ENCODE measurements at regions not wholly inside any gene's neighbourhood (a gene's known extent, or its start where the extent isn't known, plus 50 kb on each side); places are given as distances from the start of the nearest gene placed in this dataset.

- DNase-seq (ENCODE audit: low read depth) = no peak
- no peak overlapping the region for H3K4me3 ChIP-seq (ENCODE audit: control insufficient read depth, low read depth, low read length)
- TF ChIP-seq CTCF (conservative IDR thresholded peaks at IDR 0.05; ENCODE audit: control insufficient read depth, insufficient read depth, low read depth, low read length) = no peak
Measured at GRCh38 chr9:12352045-12352315, 341.2 kb upstream of the TYRP1 start.

GRCh38 chr9:12363439-12363838, 329.7 kb upstream of the TYRP1 start:
- DNase-seq (ENCODE audit: low read depth) = no peak
- no peak overlapping the region for H3K4me3 ChIP-seq (ENCODE audit: control insufficient read depth, low read depth, low read length)
- no peak for TF ChIP-seq CTCF (conservative IDR thresholded peaks at IDR 0.05; ENCODE audit: control insufficient read depth, insufficient read depth, low read depth, low read length)

GRCh38 chr9:12368569-12368968, 324.6 kb upstream of the TYRP1 start:
- TF ChIP-seq CTCF (conservative IDR thresholded peaks at IDR 0.05; ENCODE audit: control insufficient read depth, insufficient read depth, low read depth, low read length) = no peak
- no peak for DNase-seq (ENCODE audit: low read depth)
- no peak overlapping the region for H3K4me3 ChIP-seq (ENCODE audit: control insufficient read depth, low read depth, low read length)

- H3K4me3 ChIP-seq (ENCODE audit: control insufficient read depth, low read depth, low read length) = no peak overlapping the region
- DNase-seq (ENCODE audit: low read depth) = no peak
- no peak for TF ChIP-seq CTCF (conservative IDR thresholded peaks at IDR 0.05; ENCODE audit: control insufficient read depth, insufficient read depth, low read depth, low read length)
Measured at GRCh38 chr9:12391839-12392509, 301.2 kb upstream of the TYRP1 start.

GRCh38 chr9:12394105-12394504, 299.1 kb upstream of the TYRP1 start:
- H3K4me3 ChIP-seq (ENCODE audit: control insufficient read depth, low read depth, low read length) = no peak overlapping the region
- TF ChIP-seq CTCF (conservative IDR thresholded peaks at IDR 0.05; ENCODE audit: control insufficient read depth, insufficient read depth, low read depth, low read length) = no peak
- no peak for DNase-seq (ENCODE audit: low read depth)

GRCh38 chr9:12403721-12404120, 289.5 kb upstream of the TYRP1 start:
- no peak overlapping the region for H3K4me3 ChIP-seq (ENCODE audit: control insufficient read depth, low read depth, low read length)

More at GRCh38 chr9:12403721-12404120, 289.5 kb upstream of the TYRP1 start:
- no peak for DNase-seq (ENCODE audit: low read depth)
- no peak for TF ChIP-seq CTCF (conservative IDR thresholded peaks at IDR 0.05; ENCODE audit: control insufficient read depth, insufficient read depth, low read depth, low read length)
